Choroid plexus epithelial cell (primary cell): ENCODE measurements at regions not wholly inside any gene's neighbourhood (a gene's known extent, or its start where the extent isn't known, plus 50 kb on each side); places are given as distances from the start of the nearest gene placed in this dataset.

Experiments
- DNase-seq: peaks from one replicate; pipeline ENCODE4 v3.0.0-alpha.2; 2010; ENCODE audit warnings: low read depth
- H3K4me3 ChIP-seq: 2 replicates; pipeline ENCODE4 v1.5.1; 2011; ENCODE audit warnings: low read depth, mild to moderate bottlenecking, control low read depth, low read length, moderate library complexity
- TF ChIP-seq, protein P1 (sequence below): conservative IDR thresholded peaks from 2 replicates; pipeline ENCODE4 v1.5.1; 2011; ENCODE audit warnings: low read depth, mild to moderate bottlenecking, control low read depth, inconsistent platforms, low read length, moderate library complexity

DNA sequence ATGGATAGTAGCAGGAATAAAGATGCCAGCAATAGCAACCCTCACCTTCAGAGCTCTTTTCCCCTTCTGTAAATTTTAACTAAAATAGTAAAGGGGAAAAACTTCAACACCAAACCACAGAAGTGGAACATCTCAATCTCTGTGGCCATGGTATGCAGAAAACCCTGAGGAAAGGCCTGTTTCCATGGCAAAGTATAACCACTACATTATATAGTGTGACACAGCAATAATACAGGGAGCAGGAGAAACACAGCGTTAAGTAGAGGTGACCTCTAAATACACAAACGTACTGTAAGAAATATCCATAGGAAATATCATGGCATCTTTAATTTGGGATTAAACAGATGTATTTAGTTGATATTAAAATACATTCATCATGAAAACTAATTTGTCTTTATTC lies 106.4 kb downstream of the SLC24A2 start:
- TF ChIP-seq, protein P1, sequence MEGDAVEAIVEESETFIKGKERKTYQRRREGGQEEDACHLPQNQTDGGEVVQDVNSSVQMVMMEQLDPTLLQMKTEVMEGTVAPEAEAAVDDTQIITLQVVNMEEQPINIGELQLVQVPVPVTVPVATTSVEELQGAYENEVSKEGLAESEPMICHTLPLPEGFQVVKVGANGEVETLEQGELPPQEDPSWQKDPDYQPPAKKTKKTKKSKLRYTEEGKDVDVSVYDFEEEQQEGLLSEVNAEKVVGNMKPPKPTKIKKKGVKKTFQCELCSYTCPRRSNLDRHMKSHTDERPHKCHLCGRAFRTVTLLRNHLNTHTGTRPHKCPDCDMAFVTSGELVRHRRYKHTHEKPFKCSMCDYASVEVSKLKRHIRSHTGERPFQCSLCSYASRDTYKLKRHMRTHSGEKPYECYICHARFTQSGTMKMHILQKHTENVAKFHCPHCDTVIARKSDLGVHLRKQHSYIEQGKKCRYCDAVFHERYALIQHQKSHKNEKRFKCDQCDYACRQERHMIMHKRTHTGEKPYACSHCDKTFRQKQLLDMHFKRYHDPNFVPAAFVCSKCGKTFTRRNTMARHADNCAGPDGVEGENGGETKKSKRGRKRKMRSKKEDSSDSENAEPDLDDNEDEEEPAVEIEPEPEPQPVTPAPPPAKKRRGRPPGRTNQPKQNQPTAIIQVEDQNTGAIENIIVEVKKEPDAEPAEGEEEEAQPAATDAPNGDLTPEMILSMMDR, result no peak
- no peak for DNase-seq
- no peak overlapping the region for H3K4me3 ChIP-seq

DNA sequence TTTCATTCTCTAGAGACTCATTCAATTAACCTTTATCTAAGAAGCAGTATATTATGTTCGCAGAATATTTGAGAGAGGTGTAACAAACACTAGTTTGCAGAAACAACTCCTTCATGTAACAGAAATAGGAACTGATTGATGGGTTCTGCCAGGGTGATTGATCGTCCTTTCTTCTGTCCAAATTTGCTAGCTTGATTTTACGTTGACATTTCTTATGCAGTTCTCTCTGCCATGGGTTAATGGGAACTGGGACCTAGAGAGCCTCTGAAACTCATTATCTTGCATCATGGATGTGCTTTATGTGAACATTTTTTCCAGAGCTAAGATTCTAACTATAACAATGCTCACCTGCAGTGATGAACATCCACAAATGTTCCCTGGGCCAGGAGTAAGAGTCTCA lies 107.0 kb downstream of the SLC24A2 start:
- H3K4me3 ChIP-seq, result no peak overlapping the region
- DNase-seq, result no peak
- TF ChIP-seq, protein P1, result no peak

DNA sequence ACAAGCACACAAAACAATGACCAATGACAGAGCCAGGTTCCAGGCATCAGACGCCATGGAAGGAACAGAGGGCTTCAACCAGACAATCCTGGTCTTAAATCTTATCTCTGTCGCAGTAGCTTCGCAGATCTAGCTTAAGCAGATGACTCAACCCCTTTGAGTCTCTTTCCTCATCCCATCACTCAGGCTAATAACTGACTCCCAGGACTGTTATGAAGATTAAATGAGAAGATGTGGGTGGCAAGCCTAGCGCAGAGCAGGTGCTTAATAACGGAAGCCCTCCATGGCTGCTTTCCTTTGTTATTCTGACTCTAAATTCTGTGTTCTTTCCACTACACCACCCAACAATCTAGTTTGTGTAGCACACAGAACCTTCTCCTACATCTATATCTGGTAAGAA lies 110.9 kb downstream of the SLC24A2 start:
- DNase-seq, result no peak
- H3K4me3 ChIP-seq, result no peak overlapping the region
- TF ChIP-seq, protein P1, result no peak

DNA sequence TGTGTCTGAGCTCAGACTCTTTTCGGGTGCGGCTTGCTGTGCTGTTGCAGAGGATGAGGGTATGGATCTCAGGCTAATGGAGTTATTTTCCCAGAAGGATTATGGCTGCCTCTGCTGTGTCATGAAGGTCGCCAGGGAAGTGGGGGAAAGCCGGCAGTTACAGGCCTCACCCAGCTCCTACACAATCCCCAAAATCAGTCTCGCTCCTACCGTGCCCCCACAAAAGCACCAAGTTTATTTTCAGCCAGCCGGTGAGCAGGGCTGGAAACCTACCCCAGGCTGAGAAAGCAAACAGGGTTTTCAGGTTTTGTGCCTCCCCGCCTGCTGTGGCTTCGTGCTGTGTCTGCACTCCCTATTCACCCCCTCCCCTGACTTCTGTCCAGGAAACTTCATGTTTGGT lies 113.3 kb downstream of the SLC24A2 start:
- TF ChIP-seq, protein P1, result no peak
- no peak overlapping the region for H3K4me3 ChIP-seq
- no peak for DNase-seq

DNA sequence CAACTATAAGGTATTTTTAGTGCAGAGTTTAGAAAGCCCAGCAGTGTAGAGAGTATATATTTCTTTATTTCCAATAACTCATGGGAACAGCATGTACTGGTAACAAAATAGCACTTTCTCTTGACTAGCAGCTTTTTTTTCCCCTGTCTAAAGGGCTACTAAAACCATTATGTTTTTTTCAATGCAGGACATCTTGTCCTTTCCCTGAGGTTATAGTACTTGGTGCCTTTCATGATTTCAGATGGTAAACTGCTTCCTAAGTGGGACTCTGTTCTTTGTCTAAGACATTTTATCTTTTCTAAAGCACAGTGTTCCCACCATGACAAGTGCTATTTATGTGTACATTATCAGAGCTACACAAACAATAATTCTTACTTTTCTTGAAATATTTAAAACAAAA lies 122.3 kb downstream of the SLC24A2 start:
- DNase-seq, result no peak
- no peak overlapping the region for H3K4me3 ChIP-seq
- TF ChIP-seq, protein P1, result no peak

DNA sequence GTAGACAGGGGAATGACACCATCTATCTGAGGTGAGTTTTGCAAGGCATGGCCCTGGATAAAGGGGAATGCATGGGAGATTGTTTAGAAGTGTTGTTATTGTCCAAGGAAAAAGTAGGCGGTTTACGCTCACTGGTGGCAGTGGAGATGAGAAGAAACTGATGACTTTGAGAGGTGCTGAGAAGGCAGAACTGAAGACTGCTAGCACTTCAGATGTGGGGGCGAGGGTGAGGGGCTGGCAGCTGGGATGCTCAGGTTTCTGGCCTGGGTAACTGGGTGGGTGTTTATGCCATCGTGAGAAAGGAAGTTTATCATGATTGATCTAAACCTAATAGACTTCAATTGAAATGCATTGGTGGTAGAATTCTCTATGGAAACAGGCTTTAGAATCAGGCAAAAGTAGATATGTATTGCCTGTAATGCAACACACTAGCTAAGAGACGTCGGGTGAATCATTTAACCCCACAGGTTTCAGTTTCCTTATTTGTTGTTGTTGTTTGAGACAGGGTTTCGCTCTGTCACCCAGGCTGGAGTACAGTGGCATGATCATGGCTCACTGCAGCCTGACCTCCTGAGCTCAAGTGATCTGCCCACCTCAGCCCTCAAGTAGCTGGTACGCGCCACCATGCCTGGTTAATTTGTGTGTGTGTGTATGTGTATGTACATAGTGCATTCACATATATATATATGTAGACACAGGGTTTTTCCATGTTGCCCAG lies 123.5 kb downstream of the SLC24A2 start:
- TF ChIP-seq, protein P1, result no peak
- no peak overlapping the region for H3K4me3 ChIP-seq
- DNase-seq, result no peak

DNA sequence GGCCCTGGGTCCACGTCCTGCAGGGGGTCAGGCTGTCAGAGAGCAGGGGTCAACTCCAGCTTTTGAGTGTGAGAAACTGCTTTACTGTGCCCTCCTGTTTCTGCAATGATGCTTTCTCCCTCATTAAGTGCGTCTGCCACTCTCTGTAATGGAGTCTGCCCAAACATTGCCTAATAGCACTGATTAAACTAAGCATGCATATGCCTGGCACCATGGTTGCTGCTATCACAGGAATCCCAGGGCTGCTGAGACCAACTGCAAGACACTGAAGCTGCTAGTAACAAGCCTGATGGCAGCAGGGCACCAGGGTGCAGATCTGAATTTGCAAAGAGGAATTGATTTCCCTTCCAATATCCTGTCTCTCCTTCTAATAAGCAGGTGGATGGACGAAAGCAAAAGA lies 125.3 kb downstream of the SLC24A2 start:
- TF ChIP-seq, protein P1, result no peak
- DNase-seq, result no peak
- H3K4me3 ChIP-seq, result no peak overlapping the region
